HFFc6 (cell line): ENCODE measurements at regions not wholly inside any gene's neighbourhood (a gene's known extent, or its start where the extent isn't known, plus 50 kb on each side); places are given as distances from the start of the nearest gene placed in this dataset.

Experiments
- DNase-seq: peaks from one replicate; pipeline ENCODE4 v3.0.0-alpha.2; 2018
- H3K27ac Mint-ChIP-seq: 2 replicates; pipeline ENCODE4 v1.8.0; 2020; ENCODE audit warnings: mild to moderate bottlenecking, mixed read lengths
- H3K27me3 Mint-ChIP-seq: 2 replicates; pipeline ENCODE4 v1.8.0; 2021; ENCODE audit warnings: mild to moderate bottlenecking, moderate library complexity, mixed read lengths; ENCODE audit not compliant: insufficient read depth
- H3K36me3 Mint-ChIP-seq: 2 replicates; pipeline ENCODE4 v1.8.0; 2021; ENCODE audit warnings: low read depth, mixed read lengths
- H3K4me1 Mint-ChIP-seq: 2 replicates; pipeline ENCODE4 v1.8.0; 2020; ENCODE audit warnings: low read depth, mixed read lengths
- H3K4me3 Mint-ChIP-seq: 2 replicates; pipeline ENCODE4 v1.8.0; 2020; ENCODE audit warnings: mild to moderate bottlenecking, moderate library complexity, mixed read lengths
- H3K9me3 Mint-ChIP-seq: 2 replicates; pipeline ENCODE4 v1.8.0; 2020; ENCODE audit warnings: mild to moderate bottlenecking, mixed read lengths
- CTCF ChIP-seq: fragments of 200-600 bp; sonication (generic); IDR thresholded peaks from 2 replicates; pipeline ENCODE4 v1.5.0; 2021; ENCODE audit warnings: antibody characterized with exemption, mild to moderate bottlenecking

GRCh38 chr4:63894161-63894560 is 515.1 kb downstream of the TECRL start:
- H3K4me3 Mint-ChIP-seq: no peak overlapping the region
- H3K36me3 Mint-ChIP-seq: no peaks in the 10 kb centered on the region
- no peak for DNase-seq
- no peaks in the 10 kb centered on the region for H3K4me1 Mint-ChIP-seq
- TF ChIP-seq CTCF: no peak
- H3K9me3 Mint-ChIP-seq: peaks cover 34% of the 10 kb centered on the region
- H3K27ac Mint-ChIP-seq: no peak overlapping the region
- no peaks in the 10 kb centered on the region for H3K27me3 Mint-ChIP-seq

GRCh38 chr4:63869370-63869769 is 539.9 kb downstream of the TECRL start:
- Mint-ChIP-seq H3K27me3 (no peaks in the 10 kb centered on the region), H3K4me1 (no peaks in the 10 kb centered on the region), H3K27ac (no peak overlapping the region), H3K9me3 (peaks cover 11% of the 10 kb centered on the region), H3K4me3 (no peak overlapping the region), H3K36me3 (no peaks in the 10 kb centered on the region)
- no peak for DNase-seq
- no peak for TF ChIP-seq CTCF

GRCh38 chr4:63851496-63851895 is 557.8 kb downstream of the TECRL start:
- Mint-ChIP-seq H3K4me1 (no peaks in the 10 kb centered on the region), H3K27ac (no peak overlapping the region), H3K4me3 (no peak overlapping the region), H3K36me3 (no peaks in the 10 kb centered on the region), H3K9me3 (peaks cover 17% of the 10 kb centered on the region), H3K27me3 (no peaks in the 10 kb centered on the region)
- no peak for DNase-seq
- TF ChIP-seq CTCF: no peak

GRCh38 chr4:63841266-63841665 is 568.0 kb downstream of the TECRL start:
- no peaks in the 10 kb centered on the region for H3K36me3 Mint-ChIP-seq
- H3K27ac Mint-ChIP-seq: no peak overlapping the region
- TF ChIP-seq CTCF: no peak
- no peaks in the 10 kb centered on the region for H3K4me1 Mint-ChIP-seq
- peaks cover 26% of the 10 kb centered on the region for H3K9me3 Mint-ChIP-seq
- no peaks in the 10 kb centered on the region for H3K27me3 Mint-ChIP-seq
- H3K4me3 Mint-ChIP-seq: no peak overlapping the region
- DNase-seq: no peak

GRCh38 chr4:63831590-63832155 is 577.6 kb downstream of the TECRL start:
- no peaks in the 10 kb centered on the region for H3K27me3 Mint-ChIP-seq
- H3K4me1 Mint-ChIP-seq: no peaks in the 10 kb centered on the region
- H3K9me3 Mint-ChIP-seq: peaks cover 32% of the 10 kb centered on the region
- H3K36me3 Mint-ChIP-seq: no peaks in the 10 kb centered on the region
- no peak for TF ChIP-seq CTCF
- no peak overlapping the region for H3K4me3 Mint-ChIP-seq
- no peak overlapping the region for H3K27ac Mint-ChIP-seq
- DNase-seq: no peak
